HepG2 (cell line): ENCODE measurements at regions not wholly inside any gene's neighbourhood (a gene's known extent, or its start where the extent isn't known, plus 50 kb on each side); places are given as distances from the start of the nearest gene placed in this dataset.

ENCODE experiments used
- CBX1 ChIP-seq: IDR thresholded peaks from one replicate; pipeline ENCODE4 v1.6.1; 2016; ENCODE audit warnings: antibody characterized with exemption, low read depth
- KDM2A ChIP-seq: sonication (generic); formaldehyde crosslinking; IDR thresholded peaks from 2 replicates; pipeline ENCODE4 v1.4.0; 2020; ENCODE audit warnings: low read depth, missing genetic modification reagents, borderline replicate concordance
- TF ChIP-seq, protein P1 (sequence below): sonication (generic); formaldehyde crosslinking; IDR thresholded peaks from 2 replicates; pipeline ENCODE4 v1.4.0; 2020; ENCODE audit warnings: mild to moderate bottlenecking, low read depth, missing genetic modification reagents
- TF ChIP-seq, protein P2 (sequence below): sonication (generic); formaldehyde crosslinking; conservative IDR thresholded peaks from 2 replicates; pipeline ENCODE4 v1.8.0; 2022; ENCODE audit warnings: mild to moderate bottlenecking, moderate library complexity, missing genetic modification reagents

DNA sequence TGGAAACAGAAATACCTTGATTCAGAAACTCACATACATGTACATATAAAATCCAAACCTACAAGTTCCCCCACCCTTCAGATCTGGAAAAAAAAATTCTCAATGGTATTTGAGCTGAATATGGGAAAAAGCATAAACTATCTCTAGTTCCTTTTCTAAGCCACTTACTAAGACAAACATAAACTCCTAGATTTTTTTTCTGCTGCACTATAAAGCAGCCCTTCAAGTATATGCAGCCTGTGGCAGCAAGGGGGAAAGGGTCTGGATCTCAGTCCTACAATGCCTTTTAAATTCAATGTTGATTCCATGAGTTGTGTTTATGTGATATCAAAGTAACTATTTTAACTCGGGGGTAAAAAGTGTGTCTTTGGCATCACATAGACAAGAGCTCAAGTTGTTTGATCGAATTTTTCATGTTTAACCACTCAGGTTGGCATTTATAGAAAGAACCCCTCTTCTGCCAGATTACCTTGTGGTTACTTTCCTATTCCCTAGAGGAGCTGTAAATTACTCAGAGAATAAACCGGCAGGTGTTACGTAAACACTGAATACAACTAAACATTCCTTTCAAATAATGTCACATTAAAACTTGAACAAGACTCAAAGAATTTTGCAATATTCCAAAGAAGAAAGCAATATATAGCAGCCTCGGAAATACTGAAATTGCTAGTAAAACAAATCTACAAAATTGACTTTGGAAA is 91.8 kb upstream of the FER start:
- TF ChIP-seq, protein P1, sequence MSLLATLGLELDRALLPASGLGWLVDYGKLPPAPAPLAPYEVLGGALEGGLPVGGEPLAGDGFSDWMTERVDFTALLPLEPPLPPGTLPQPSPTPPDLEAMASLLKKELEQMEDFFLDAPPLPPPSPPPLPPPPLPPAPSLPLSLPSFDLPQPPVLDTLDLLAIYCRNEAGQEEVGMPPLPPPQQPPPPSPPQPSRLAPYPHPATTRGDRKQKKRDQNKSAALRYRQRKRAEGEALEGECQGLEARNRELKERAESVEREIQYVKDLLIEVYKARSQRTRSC (CRISPR knock-in tag) = no peak
- TF ChIP-seq, protein P2, sequence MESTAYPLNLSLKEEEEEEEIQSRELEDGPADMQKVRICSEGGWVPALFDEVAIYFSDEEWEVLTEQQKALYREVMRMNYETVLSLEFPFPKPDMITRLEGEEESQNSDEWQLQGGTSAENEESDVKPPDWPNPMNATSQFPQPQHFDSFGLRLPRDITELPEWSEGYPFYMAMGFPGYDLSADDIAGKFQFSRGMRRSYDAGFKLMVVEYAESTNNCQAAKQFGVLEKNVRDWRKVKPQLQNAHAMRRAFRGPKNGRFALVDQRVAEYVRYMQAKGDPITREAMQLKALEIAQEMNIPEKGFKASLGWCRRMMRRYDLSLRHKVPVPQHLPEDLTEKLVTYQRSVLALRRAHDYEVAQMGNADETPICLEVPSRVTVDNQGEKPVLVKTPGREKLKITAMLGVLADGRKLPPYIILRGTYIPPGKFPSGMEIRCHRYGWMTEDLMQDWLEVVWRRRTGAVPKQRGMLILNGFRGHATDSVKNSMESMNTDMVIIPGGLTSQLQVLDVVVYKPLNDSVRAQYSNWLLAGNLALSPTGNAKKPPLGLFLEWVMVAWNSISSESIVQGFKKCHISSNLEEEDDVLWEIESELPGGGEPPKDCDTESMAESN (CRISPR knock-in tag) = no peak
- no peak for TF ChIP-seq KDM2A (CRISPR knock-in tag)
- no peak for TF ChIP-seq CBX1
